ENCODE measurements at regions not wholly inside any gene's neighbourhood (a gene's known extent, or its start where the extent isn't known, plus 50 kb on each side); places are given as distances from the start of the nearest gene placed in this dataset.

GRCh38 chr5:101676646-101677045 lies 619.4 kb downstream of the SLCO4C1 start:
- no peaks in the 10 kb centered on the region for H3K36me3 ChIP-seq (ENCODE audit: insufficient read depth, low read length, poor library complexity, severe bottlenecking)
- H3K4me1 ChIP-seq (ENCODE audit: insufficient read depth, low read length, poor library complexity, severe bottlenecking), result peaks cover 5% of the 10 kb centered on the region
- TF ChIP-seq CTCF (conservative IDR thresholded peaks at IDR 0.05; ENCODE audit: low read depth, low read length) (no peak), EZH2 (IDR thresholded peaks at IDR 0.05; ENCODE audit: borderline replicate concordance, low read depth, low read length, poor library complexity, severe bottlenecking) (no peak)
- H3K9me3 ChIP-seq (ENCODE audit: low read depth, low read length, poor library complexity, severe bottlenecking), result no peaks in the 10 kb centered on the region
- H3K4me3 ChIP-seq (ENCODE audit: low read depth, low read length, poor library complexity, severe bottlenecking), result no peak overlapping the region
- H3K27ac ChIP-seq (ENCODE audit: low read depth, low read length, poor library complexity, severe bottlenecking), result no peak overlapping the region
- ChIA-PET CTCF (no interaction called here), POLR2A (ENCODE audit: low non-redundant PET) (no interaction called here)
- BruUV-seq (replicated peaks), result no TSS peak
- intact Hi-C loops (cut with micrococcal nuclease; ENCODE audit: unreplicated experiment), result no loop called here
- DNase-seq (ENCODE audit: low spot score), result no peak
- H3K27me3 ChIP-seq (replicated peaks; ENCODE audit: insufficient read depth, low read depth, low read length, poor library complexity), result no peaks in the 10 kb centered on the region

GRCh38 chr5:101675510-101676219 lies 620.4 kb downstream of the SLCO4C1 start:
- no peak overlapping the region for H3K4me3 ChIP-seq (ENCODE audit: low read depth, low read length, poor library complexity, severe bottlenecking)
- POLR2A ChIA-PET (ENCODE audit: low non-redundant PET), result no interaction called here
- TF ChIP-seq CTCF (conservative IDR thresholded peaks at IDR 0.05; ENCODE audit: low read depth, low read length) (no peak), EZH2 (IDR thresholded peaks at IDR 0.05; ENCODE audit: borderline replicate concordance, low read depth, low read length, poor library complexity, severe bottlenecking) (no peak)
- CTCF ChIA-PET, result interaction anchor here (0.5 kb wide), 1 partner anchor 1688 kb away, joined by 3 read pairs; no protein-coding TSS in a partner anchor
- BruUV-seq (replicated peaks), result no TSS peak
- H3K36me3 ChIP-seq (ENCODE audit: insufficient read depth, low read length, poor library complexity, severe bottlenecking), result no peaks in the 10 kb centered on the region
- no peak overlapping the region for H3K27ac ChIP-seq (ENCODE audit: low read depth, low read length, poor library complexity, severe bottlenecking)
- no peaks in the 10 kb centered on the region for H3K27me3 ChIP-seq (replicated peaks; ENCODE audit: insufficient read depth, low read depth, low read length, poor library complexity)
- DNase-seq (ENCODE audit: low spot score), result peak; percentile 15
- H3K4me1 ChIP-seq (ENCODE audit: insufficient read depth, low read length, poor library complexity, severe bottlenecking), result peaks cover 5% of the 10 kb centered on the region
- intact Hi-C loops (cut with micrococcal nuclease; ENCODE audit: unreplicated experiment), result no loop called here
- H3K9me3 ChIP-seq (ENCODE audit: low read depth, low read length, poor library complexity, severe bottlenecking), result no peaks in the 10 kb centered on the region

- ChIA-PET CTCF (no interaction called here), POLR2A (ENCODE audit: low non-redundant PET) (no interaction called here)
- Histone ChIP-seq H3K27me3 (replicated peaks; ENCODE audit: insufficient read depth, low read depth, low read length, poor library complexity) (no peaks in the 10 kb centered on the region), H3K9me3 (ENCODE audit: low read depth, low read length, poor library complexity, severe bottlenecking) (no peaks in the 10 kb centered on the region), H3K27ac (ENCODE audit: low read depth, low read length, poor library complexity, severe bottlenecking) (no peak overlapping the region), H3K36me3 (ENCODE audit: insufficient read depth, low read length, poor library complexity, severe bottlenecking) (no peaks in the 10 kb centered on the region), H3K4me3 (ENCODE audit: low read depth, low read length, poor library complexity, severe bottlenecking) (no peak overlapping the region), H3K4me1 (ENCODE audit: insufficient read depth, low read length, poor library complexity, severe bottlenecking) (peaks cover 5% of the 10 kb centered on the region)
- no TSS peak for BruUV-seq (replicated peaks)
- no peak for DNase-seq (ENCODE audit: low spot score)
- TF ChIP-seq CTCF (conservative IDR thresholded peaks at IDR 0.05; ENCODE audit: low read depth, low read length), result no peak
- no peak for TF ChIP-seq EZH2 (IDR thresholded peaks at IDR 0.05; ENCODE audit: borderline replicate concordance, low read depth, low read length, poor library complexity, severe bottlenecking)
- intact Hi-C loops (cut with micrococcal nuclease; ENCODE audit: unreplicated experiment), result no loop called here
Observed at GRCh38 chr5:101673120-101673519, 623.0 kb downstream of the SLCO4C1 start.

Data from A673 (cell line).